Gastrocnemius medialis (tissue), 4 donors: ENCODE measurements at regions not wholly inside any gene's neighbourhood (a gene's known extent, or its start where the extent isn't known, plus 50 kb on each side); places are given as distances from the start of the nearest gene placed in this dataset.

ENCODE experiments used
- CTCF ChIP-seq, 5 experiments: fragments of 450-650 bp in 3 of 5; fragments of 200-600 bp in 2 of 5; sonication (generic) in 2 of 5; IDR thresholded peaks in 4 of 5; conservative IDR thresholded peaks in 1 of 5; 1 replicate in 4 of 5; 2 replicates in 1 of 5; pipeline ENCODE4 v1.5.1; 2016 to 2019; ENCODE audit warnings: antibody characterized with exemption in 5 of 5, mild to moderate bottlenecking in 3 of 5, moderate library complexity in 3 of 5
- POLR2A ChIP-seq, 2 donors: fragments of 450-650 bp; IDR thresholded peaks; one replicate each; pipeline ENCODE4 v1.6.1; 2017; ENCODE audit warnings: antibody characterized with exemption in 2 of 2, mild to moderate bottlenecking in 2 of 2, moderate library complexity in 2 of 2

- TF ChIP-seq CTCF (IDR thresholded peaks at IDR 0.05 in 4 of 5, conservative IDR thresholded peaks at IDR 0.05 in 1 of 5) (peak in 3 of 5 experiments; percentile 23 to 48 (median 24)), POLR2A (IDR thresholded peaks at IDR 0.05) (no peak)
Observed at GRCh38 chr2:206392118-206392517, 51.2 kb upstream of the ADAM23 start.
